ENCODE measurements at regions not wholly inside any gene's neighbourhood (a gene's known extent, or its start where the extent isn't known, plus 50 kb on each side); places are given as distances from the start of the nearest gene placed in this dataset.

GRCh38 chr2:75317316-75317715 is 118.0 kb upstream of the TACR1 start:
- no peak overlapping the region for H3K4me3 ChIP-seq
- no peak for DNase-seq
- intact Hi-C loops (cut with DNase I): no loop called here
- no peak for TF ChIP-seq CTCF (IDR thresholded peaks at IDR 0.05)
- H3K9me3 ChIP-seq: no peaks in the 10 kb centered on the region
- no peaks in the 10 kb centered on the region for H3K36me3 ChIP-seq
- no peak overlapping the region for H3K27ac ChIP-seq
- H3K27me3 ChIP-seq: no peaks in the 10 kb centered on the region
- no peak for ATAC-seq
- H3K4me1 ChIP-seq: no peaks in the 10 kb centered on the region

GRCh38 chr2:75315436-75315835 is 116.1 kb upstream of the TACR1 start:
- no peaks in the 10 kb centered on the region for H3K9me3 ChIP-seq
- H3K27ac ChIP-seq: no peak overlapping the region
- intact Hi-C loops (cut with DNase I): no loop called here
- H3K36me3 ChIP-seq: no peaks in the 10 kb centered on the region
- no peaks in the 10 kb centered on the region for H3K27me3 ChIP-seq
- ATAC-seq: no peak
- no peak for DNase-seq
- TF ChIP-seq CTCF (IDR thresholded peaks at IDR 0.05): no peak
- no peak overlapping the region for H3K4me3 ChIP-seq
- H3K4me1 ChIP-seq: no peaks in the 10 kb centered on the region

GRCh38 chr2:75311993-75312392 is 112.7 kb upstream of the TACR1 start:
- Histone ChIP-seq H3K27ac (no peak overlapping the region), H3K27me3 (no peaks in the 10 kb centered on the region), H3K9me3 (no peaks in the 10 kb centered on the region), H3K4me1 (no peaks in the 10 kb centered on the region), H3K36me3 (no peaks in the 10 kb centered on the region), H3K4me3 (no peak overlapping the region)
- DNase-seq (no peak), ATAC-seq (no peak)
- TF ChIP-seq CTCF (IDR thresholded peaks at IDR 0.05): no peak
- intact Hi-C loops (cut with DNase I): no loop called here

GRCh38 chr2:75311521-75311920 is 112.2 kb upstream of the TACR1 start:
- H3K27ac ChIP-seq: no peak overlapping the region
- H3K27me3 ChIP-seq: no peaks in the 10 kb centered on the region
- no peak overlapping the region for H3K4me3 ChIP-seq
- H3K4me1 ChIP-seq: no peaks in the 10 kb centered on the region
- intact Hi-C loops (cut with DNase I): no loop called here
- H3K9me3 ChIP-seq: no peaks in the 10 kb centered on the region
- H3K36me3 ChIP-seq: no peaks in the 10 kb centered on the region
- TF ChIP-seq CTCF (IDR thresholded peaks at IDR 0.05): no peak
- DNase-seq (no peak), ATAC-seq (no peak)

GRCh38 chr2:75310876-75311275 is 111.6 kb upstream of the TACR1 start:
- no peak overlapping the region for H3K4me3 ChIP-seq
- H3K36me3 ChIP-seq: no peaks in the 10 kb centered on the region
- no peak for DNase-seq
- no peaks in the 10 kb centered on the region for H3K9me3 ChIP-seq
- no peak for TF ChIP-seq CTCF (IDR thresholded peaks at IDR 0.05)
- H3K27me3 ChIP-seq: no peaks in the 10 kb centered on the region
- ATAC-seq: no peak
- no peaks in the 10 kb centered on the region for H3K4me1 ChIP-seq
- no peak overlapping the region for H3K27ac ChIP-seq
- intact Hi-C loops (cut with DNase I): no loop called here

Data from left lung (tissue), 4 donors.